D341Med (cell line): ENCODE measurements at regions not wholly inside any gene's neighbourhood (a gene's known extent, or its start where the extent isn't known, plus 50 kb on each side); places are given as distances from the start of the nearest gene placed in this dataset.
A peak's percentile ranks its signal among the peaks of the same experiment; 100 is the strongest.

Source experiments
- DNase-seq: peaks from one replicate; pipeline ENCODE4 v3.0.0; 2012; ENCODE audit warnings: low spot score

- no peak for DNase-seq
Observed at GRCh38 chr16:86061318-86061695, 162.3 kb downstream of the IRF8 start.

GRCh38 chr16:86061721-86062120 lies 162.8 kb downstream of the IRF8 start:
- DNase-seq, result no peak

DNA sequence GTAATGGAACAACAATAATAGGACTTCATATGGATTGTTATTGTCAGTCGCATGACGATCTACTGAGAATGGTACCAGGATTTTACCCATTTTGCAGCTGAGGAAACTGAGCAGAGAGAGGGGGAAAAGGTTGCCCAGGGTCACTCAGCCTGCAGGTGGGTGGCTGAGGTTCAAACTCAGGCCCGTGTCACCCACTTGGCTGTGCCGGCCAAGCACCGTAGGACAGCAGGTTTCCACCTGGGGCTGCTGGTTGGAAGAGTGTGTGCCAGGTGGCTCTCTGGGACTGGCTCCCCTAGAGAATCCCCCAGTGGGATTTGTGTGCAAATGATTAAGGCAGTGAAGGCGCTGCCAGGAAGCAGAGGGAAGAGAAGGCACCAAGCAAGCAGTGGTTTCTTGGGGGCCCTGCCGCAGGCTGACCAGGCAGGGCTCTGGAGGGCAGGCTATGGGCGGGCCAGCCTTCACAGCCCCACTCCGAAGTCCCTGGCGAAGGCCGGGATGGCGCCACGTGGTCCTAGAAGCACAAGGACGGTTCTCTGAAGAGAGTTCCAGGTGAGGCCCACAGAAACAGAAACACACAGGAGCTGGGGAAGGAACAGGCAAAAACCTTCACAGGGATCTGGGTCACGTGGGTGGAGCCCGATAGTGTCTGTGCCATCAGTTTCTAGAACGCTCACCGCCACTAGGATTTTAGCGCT lies 163.5 kb downstream of the IRF8 start:
- no peak for DNase-seq

DNA sequence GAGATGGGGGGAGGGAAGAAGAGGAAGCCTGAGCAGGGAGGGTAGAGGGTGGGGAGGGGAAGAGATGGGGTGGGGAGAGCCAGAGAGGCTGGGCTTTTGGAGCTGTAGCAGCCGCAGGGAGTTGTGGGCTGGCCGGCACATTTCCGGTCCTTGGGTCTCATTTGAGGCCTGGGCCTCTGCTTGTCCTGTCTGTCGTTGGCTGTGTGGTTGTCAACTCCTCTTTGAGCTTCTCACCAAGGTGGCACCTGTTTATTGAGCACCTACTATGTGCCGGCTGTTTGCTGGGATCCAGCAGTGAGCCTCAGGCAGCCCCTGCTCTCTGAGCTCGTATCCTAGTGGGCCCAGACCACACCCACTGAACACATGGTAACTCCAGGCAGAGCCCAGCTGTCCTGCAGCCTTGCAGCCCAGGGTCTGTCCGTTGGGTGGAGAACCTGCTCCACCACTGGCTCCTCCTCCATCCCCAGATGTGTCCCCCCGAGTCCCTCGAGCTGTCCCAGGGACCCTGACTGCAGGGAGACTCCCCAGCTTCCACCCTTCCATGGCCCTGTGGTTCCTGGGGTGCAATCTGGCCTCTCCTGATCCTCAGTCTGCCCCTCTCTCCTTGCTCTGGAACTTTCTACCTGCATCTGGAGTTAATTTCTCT lies 164.9 kb downstream of the IRF8 start:
- no peak for DNase-seq

DNA sequence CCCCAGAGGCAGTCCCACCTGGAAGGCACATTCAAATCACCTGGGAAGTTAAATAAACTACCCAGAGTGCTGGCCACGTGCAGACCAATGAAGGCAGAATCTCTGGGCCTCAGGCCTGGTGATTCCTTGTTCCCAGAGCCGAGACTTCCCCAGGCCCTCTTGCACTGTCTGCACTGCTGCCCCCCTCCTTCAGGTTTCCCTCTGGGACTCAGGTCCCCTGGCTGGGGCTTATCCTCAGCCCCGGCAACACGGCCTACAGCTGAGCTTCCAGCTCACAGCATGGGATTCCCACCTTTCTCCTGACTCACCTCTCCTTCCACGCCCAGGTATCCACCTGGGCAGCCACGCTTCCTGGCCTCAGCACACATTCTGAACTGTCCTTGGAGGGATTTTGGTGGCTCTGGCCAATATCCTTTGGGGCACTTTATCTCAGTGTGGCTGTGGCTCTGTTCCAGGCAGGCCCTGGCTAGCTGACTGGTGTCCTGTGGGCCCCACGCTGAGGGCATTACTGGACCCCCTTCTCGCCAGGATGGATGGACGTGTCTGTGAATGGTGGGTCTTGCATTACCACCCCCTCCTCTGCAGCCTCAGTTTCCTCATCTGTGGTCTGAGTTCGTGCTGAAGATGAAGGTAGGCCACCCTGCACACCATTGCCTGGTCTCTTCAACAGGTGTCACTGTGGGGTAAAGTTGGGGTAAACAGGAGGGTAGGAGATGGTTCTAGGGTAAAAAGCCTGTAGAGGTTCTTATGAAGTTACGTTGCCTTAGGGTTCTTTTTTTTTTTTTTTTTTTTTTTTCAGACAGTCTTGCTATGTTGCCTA lies 165.7 kb downstream of the IRF8 start:
- no peak for DNase-seq

- no peak for DNase-seq
Observed at GRCh38 chr16:86065711-86066110, 166.7 kb downstream of the IRF8 start.

- DNase-seq, result no peak
Observed at GRCh38 chr16:86066811-86067210, 167.8 kb downstream of the IRF8 start.

DNA sequence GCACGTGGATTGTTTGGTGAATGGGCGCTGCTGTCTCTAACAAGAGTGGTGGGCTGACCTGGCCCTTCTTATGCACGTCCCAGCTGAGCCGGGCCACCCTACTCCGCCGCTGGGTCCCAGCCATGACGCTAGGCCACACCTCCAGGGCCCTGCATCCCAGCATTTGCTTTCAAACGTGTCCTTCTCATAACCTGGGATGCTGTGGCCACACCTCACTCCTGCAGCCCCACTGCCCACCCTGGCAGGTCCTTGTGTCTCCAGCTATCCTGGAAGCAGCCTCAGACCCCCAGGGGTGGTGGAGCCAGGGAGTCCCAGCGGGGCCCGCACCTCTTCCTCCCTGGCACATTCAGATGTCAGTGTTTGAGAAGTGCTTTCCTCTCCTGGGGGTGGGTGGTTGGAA lies 168.6 kb downstream of the IRF8 start:
- no peak for DNase-seq

DNA sequence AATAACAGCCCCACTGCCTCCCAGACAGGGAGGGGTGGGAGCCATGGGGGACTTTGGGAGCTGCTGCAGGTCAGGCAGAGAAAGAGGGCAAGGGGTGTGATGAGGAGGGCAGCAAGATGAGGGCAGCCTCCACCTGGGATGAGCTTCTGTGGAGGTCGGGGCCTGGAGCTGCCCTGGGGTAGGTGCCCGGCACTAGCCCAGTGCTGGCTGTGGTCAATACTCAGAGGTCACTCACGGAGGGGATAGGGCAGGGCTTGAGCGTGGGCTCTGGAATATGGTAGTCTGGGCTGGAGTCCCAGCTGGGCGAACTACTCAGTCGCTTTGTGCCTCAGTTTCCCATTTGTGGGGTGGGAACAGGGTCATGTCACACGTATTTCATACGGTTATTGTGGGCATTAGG lies 169.0 kb downstream of the IRF8 start:
- DNase-seq, result no peak

GRCh38 chr16:86068722-86069121 lies 169.8 kb downstream of the IRF8 start:
- no peak for DNase-seq

GRCh38 chr16:86069736-86070298 lies 170.9 kb downstream of the IRF8 start:
- no peak for DNase-seq

DNA sequence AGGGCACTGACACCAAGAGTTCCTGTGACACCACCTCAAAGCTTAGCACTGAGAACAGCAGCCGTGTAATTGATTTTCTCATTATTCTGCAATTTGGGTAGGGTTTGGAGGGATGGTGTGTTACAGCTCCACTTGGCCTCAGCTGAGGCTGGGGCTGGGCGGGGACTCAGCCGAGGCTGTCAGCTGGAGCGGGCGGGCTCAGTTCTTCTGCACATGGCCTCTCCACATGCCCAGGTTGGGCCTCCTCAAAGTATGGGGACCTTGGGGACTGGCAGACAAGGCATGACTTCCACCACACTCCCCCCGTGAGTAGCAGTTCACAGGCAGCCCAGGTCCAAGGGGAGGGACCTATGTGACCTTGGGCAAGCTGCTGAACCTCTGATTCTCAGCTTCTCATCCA lies 171.5 kb downstream of the IRF8 start:
- no peak for DNase-seq

- no peak for DNase-seq
Observed at GRCh38 chr16:86070971-86071370, 172.0 kb downstream of the IRF8 start.

DNA sequence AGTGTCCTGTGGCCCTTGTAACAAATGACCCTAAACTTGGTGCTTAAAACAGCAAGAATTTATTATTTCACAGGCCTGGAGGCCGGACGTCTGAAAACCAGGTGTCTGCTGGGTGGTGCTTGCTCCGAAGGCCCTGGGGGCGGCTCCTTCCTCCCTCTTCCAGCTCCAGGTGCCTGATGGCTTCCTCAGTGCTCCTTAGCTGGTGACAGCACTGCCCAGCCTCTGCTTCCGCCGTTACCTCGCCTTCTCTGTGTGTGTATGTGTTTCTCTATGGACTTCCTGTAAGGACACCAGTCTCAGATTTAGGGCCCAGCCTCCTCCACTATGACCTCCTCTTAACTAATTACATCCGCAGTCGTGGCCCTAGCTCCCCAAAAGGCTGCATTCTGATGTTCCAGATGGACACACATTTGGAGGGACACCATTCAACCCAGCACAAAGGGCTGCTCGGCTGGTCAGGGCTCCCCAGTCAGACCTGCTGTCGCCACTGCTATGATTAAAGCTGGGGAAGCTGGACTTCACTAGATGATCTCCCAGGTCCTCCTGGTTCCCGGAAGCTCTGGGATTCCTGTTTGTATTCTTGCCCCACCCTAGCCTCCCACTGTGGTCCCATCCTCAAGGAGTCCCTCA lies 172.8 kb downstream of the IRF8 start:
- DNase-seq, result no peak

- DNase-seq, result peak; percentile 77
Observed at GRCh38 chr16:86072328-86073102, 173.6 kb downstream of the IRF8 start.

GRCh38 chr16:86073103-86073625 lies 174.2 kb downstream of the IRF8 start:
- no peak for DNase-seq

- DNase-seq, result no peak
Observed at GRCh38 chr16:86073763-86074493, 175.0 kb downstream of the IRF8 start.

DNA sequence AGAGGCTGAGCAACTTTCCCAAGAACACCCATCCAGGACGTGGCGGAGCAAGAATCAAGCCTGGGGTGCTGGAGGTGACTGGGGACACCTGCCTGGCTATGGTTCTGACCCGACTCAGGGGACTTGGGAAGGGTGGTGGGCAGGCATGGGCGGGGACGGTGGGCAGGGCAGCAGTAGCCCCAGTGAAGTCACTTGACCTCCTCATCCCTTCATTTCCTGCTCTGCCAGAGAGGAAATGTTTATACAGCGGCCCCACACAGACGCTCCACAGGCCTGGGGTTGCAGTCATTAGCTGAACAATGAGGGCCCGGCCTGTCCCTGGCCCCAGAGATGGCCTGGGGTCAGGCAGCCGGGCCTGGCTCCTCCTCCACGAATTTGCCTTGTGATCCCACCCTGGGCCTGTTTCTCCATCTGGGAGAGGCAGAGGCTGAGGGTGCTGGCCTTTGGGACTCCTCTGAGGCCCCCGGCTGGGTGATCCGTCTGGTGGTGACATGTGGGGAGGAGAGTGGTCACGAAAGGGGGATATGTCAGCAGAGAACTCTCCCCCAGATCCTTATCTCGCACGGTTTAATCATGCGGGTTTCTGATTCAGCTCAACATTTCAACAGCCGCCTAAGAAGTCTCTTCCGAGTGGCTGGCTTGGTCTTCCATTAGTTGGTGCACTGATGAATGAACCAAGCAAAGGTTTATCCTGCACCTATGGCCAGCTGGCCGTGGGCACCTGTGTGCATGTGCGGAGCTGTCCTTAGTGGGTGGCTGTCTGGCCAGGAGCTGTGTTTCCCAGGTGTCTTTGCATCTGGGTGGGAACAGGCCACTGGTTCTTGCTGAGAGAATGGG lies 175.9 kb downstream of the IRF8 start:
- no peak for DNase-seq

GRCh38 chr16:86075488-86075785 lies 176.5 kb downstream of the IRF8 start:
- no peak for DNase-seq
